Left lobe of liver (tissue), 2 donors: ENCODE measurements at regions not wholly inside any gene's neighbourhood (a gene's known extent, or its start where the extent isn't known, plus 50 kb on each side); places are given as distances from the start of the nearest gene placed in this dataset.

Experiments
- ATAC-seq: fragments of 200-7000 bp; cut with Tn5 transposase; one replicate; pipeline ENCODE4 v1.9.1; 2020; ENCODE audit warnings: mild to moderate bottlenecking, moderate library complexity
- DNase-seq: peaks from one replicate; pipeline ENCODE4 v3.0.0-alpha.2; 2020; ENCODE audit warnings: low spot score
- donor health status: DM: no; HTN: no; CAD: no; lungs with moderate emphysema.
- donor health status: DM: no; HTN: yes; CAD: no.

DNA sequence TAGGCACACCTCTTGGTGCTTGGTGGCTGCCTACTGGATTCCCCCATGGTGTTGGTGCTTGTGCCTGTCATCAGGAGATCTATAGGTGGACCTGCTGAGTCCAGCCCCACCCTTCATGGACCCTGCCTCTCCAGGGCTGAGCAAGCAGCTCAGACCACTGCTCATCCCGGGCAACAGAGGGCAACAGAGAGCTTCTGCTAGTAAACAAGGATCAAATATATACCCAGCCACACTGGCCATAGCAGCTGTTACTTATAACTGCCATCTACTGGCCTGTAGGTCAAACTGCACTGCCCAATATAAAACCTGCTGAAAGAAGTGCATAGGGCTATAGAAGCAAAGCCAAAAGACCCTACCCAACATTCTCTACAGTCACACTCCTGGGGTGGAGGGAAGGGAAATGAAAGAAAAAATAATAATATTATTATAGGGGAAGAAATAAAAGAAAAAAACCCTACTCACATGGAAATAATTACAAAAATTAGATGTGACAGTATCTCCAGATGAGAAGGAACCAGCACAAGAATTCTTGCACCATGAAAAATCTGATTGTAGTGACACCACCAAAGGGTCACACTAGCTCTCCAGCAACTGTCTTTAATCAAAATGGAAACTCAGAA, 54.9 kb upstream of the ZNF800 start:
- no peak for DNase-seq
- ATAC-seq, result peak; percentile 93

DNA sequence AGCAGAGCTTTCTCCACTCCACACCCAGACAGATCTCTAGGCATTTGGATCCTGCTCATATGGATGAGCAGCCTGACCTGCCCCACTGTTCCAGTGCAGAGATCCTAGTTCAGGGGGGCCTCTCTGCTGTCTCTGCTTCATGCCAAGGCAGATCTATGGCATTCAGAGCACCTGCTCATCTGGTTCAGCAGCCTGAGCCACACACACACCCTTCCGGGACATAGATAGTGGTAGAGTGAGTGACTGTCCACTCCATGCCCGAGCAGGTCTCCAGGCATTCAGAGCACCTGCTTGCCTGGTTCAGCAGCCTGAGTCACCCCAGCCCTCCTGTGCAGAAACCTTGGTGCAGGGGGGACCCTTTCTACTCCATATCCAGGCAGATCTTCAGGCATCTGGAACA, 54.3 kb upstream of the ZNF800 start:
- DNase-seq, result no peak
- ATAC-seq, result no peak
